22Rv1 (cell line): ENCODE measurements at regions not wholly inside any gene's neighbourhood (a gene's known extent, or its start where the extent isn't known, plus 50 kb on each side); places are given as distances from the start of the nearest gene placed in this dataset.

Source experiments
- ZFX ChIP-seq: fragments of 450-650 bp; IDR thresholded peaks from 2 replicates; pipeline ENCODE4 v1.6.1; 2017; ENCODE audit warnings: antibody characterized with exemption, borderline replicate concordance
- TF ChIP-seq, protein P1 (sequence below): fragments of 450-650 bp; IDR thresholded peaks from 2 replicates; pipeline ENCODE4 v1.5.1; 2017; ENCODE audit warnings: mild to moderate bottlenecking

DNA sequence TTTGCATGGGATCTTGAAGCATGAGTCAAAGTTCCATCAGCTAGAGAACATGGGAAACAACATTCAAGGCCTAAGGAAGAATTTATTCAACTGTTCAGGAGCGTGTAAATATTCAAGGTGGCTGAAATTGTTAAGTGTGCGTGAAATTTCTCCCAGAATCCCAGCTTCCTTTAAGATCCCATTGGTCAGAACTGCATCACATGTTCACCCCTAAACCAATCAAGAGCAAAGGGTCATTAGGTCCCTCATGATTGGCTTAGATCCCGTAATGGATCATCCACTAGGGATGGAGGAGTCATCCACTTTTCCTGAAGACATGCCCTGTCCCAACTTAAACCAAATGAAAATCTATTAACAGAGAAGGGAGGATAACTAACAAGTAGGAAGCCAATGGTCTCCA is 201.6 kb downstream of the TMEM114 start:
- no peak for TF ChIP-seq ZFX
- TF ChIP-seq, protein P1, sequence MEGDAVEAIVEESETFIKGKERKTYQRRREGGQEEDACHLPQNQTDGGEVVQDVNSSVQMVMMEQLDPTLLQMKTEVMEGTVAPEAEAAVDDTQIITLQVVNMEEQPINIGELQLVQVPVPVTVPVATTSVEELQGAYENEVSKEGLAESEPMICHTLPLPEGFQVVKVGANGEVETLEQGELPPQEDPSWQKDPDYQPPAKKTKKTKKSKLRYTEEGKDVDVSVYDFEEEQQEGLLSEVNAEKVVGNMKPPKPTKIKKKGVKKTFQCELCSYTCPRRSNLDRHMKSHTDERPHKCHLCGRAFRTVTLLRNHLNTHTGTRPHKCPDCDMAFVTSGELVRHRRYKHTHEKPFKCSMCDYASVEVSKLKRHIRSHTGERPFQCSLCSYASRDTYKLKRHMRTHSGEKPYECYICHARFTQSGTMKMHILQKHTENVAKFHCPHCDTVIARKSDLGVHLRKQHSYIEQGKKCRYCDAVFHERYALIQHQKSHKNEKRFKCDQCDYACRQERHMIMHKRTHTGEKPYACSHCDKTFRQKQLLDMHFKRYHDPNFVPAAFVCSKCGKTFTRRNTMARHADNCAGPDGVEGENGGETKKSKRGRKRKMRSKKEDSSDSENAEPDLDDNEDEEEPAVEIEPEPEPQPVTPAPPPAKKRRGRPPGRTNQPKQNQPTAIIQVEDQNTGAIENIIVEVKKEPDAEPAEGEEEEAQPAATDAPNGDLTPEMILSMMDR, result no peak
